A673 (cell line): ENCODE measurements at regions not wholly inside any gene's neighbourhood (a gene's known extent, or its start where the extent isn't known, plus 50 kb on each side); places are given as distances from the start of the nearest gene placed in this dataset.

Source experiments
- BruUV-seq: library from RNA; stranded (reverse); fragments of 400-500 nt; replicated peaks from 2 replicates; lab custom pipeline; 2021; lab: Mats Ljungman, UMichigan
- CTCF ChIA-PET: fragments of 300-600 bp; sonication (Branson Sonifier 250); formaldehyde crosslinking; loops from one replicate; lab custom pipeline; 2022; ENCODE audit warnings: antibody characterized with exemption; lab: Charles Lee
- POLR2A ChIA-PET: fragments of 300-600 bp; sonication (Branson Sonifier 250); formaldehyde crosslinking; loops from one replicate; lab custom pipeline; 2022; ENCODE audit warnings: antibody characterized with exemption; ENCODE audit not compliant: low non-redundant PET; lab: Charles Lee
- DNase-seq: peaks from one replicate; pipeline ENCODE4 v3.0.0-alpha.2; 2015; ENCODE audit warnings: low spot score
- H3K27ac ChIP-seq: fragments of 200-600 bp; sonication (generic); 2 replicates; pipeline ENCODE4 v1.5.1; 2016; ENCODE audit warnings: mixed run types, low read depth, mild to moderate bottlenecking, mixed read lengths, antibody characterized with exemption, low read length; ENCODE audit not compliant: poor library complexity, severe bottlenecking
- H3K27me3 ChIP-seq: fragments of 200-600 bp; sonication (generic); replicated peaks from 2 replicates; pipeline ENCODE4 v1.6.1; 2017; ENCODE audit warnings: mixed run types, low read depth, mild to moderate bottlenecking, mixed read lengths, antibody characterized with exemption, low read length; ENCODE audit not compliant: insufficient read depth, poor library complexity
- H3K36me3 ChIP-seq: fragments of 200-600 bp; sonication (generic); 2 replicates; pipeline ENCODE4 v1.6.1; 2016; ENCODE audit warnings: mixed run types, mild to moderate bottlenecking, mixed read lengths, antibody characterized with exemption, low read length; ENCODE audit not compliant: insufficient read depth, poor library complexity, severe bottlenecking
- H3K4me1 ChIP-seq: fragments of 200-600 bp; sonication (generic); 2 replicates; pipeline ENCODE4 v1.6.1; 2017; ENCODE audit warnings: mixed run types, mild to moderate bottlenecking, mixed read lengths, antibody characterized with exemption, low read length; ENCODE audit not compliant: insufficient read depth, poor library complexity, severe bottlenecking
- H3K4me3 ChIP-seq: fragments of 200-600 bp; sonication (generic); 2 replicates; pipeline ENCODE4 v1.5.1; 2016; ENCODE audit warnings: low read depth, mixed run types, mild to moderate bottlenecking, mixed read lengths, low read length; ENCODE audit not compliant: poor library complexity, severe bottlenecking
- H3K9me3 ChIP-seq: fragments of 200-600 bp; sonication (generic); 2 replicates; pipeline ENCODE4 v1.6.1; 2016; ENCODE audit warnings: mixed run types, low read depth, mild to moderate bottlenecking, mixed read lengths, antibody characterized with exemption, low read length; ENCODE audit not compliant: poor library complexity, severe bottlenecking
- EZH2 ChIP-seq: fragments of 200-600 bp; sonication (generic); IDR thresholded peaks from 2 replicates; pipeline ENCODE4 v1.6.1; 2017; ENCODE audit warnings: borderline replicate concordance, low read depth, mild to moderate bottlenecking, mixed read lengths, antibody characterized with exemption, low read length; ENCODE audit not compliant: poor library complexity, severe bottlenecking
- intact Hi-C: fragments of 100-400 bp; cut with micrococcal nuclease; formaldehyde crosslinking; loops from one replicate; pipeline ENCODE4 v1.10.0; 2022; ENCODE audit not compliant: unreplicated experiment
- TF ChIP-seq, protein P1 (sequence below): fragments of 300-800, 200-600 bp; sonication (generic); conservative IDR thresholded peaks from 2 replicates; pipeline ENCODE4 v1.5.1; 2017; ENCODE audit warnings: low read depth, mild to moderate bottlenecking, antibody characterized with exemption, low read length, moderate library complexity, mixed read lengths

DNA sequence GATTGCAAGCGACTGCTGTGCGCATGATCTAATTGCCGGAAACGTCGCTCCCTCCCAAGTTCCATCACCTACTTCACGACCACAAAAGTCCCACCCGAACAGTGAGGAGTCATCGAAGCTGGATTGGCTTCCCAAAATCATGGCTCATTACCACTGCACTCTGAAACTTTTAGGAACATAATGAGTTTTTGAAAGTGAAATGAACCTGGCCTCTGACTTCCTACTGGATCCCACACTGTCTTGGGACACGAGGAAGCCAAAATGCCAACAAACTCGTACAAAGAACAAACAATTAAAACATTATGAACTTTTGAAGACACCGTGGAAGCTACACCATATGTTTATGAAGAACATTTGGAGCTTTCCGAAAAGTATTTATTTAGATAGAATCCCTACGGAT lies 334.8 kb upstream of the TMPO start:
- H3K4me3 ChIP-seq = no peak overlapping the region
- no peak overlapping the region for H3K27ac ChIP-seq
- intact Hi-C loops = no loop called here
- no peaks in the 10 kb centered on the region for H3K36me3 ChIP-seq
- no peaks in the 10 kb centered on the region for H3K9me3 ChIP-seq
- ChIA-PET POLR2A (no interaction called here), CTCF (no interaction called here)
- DNase-seq = no peak
- H3K27me3 ChIP-seq = no peaks in the 10 kb centered on the region
- TF ChIP-seq, protein P1, sequence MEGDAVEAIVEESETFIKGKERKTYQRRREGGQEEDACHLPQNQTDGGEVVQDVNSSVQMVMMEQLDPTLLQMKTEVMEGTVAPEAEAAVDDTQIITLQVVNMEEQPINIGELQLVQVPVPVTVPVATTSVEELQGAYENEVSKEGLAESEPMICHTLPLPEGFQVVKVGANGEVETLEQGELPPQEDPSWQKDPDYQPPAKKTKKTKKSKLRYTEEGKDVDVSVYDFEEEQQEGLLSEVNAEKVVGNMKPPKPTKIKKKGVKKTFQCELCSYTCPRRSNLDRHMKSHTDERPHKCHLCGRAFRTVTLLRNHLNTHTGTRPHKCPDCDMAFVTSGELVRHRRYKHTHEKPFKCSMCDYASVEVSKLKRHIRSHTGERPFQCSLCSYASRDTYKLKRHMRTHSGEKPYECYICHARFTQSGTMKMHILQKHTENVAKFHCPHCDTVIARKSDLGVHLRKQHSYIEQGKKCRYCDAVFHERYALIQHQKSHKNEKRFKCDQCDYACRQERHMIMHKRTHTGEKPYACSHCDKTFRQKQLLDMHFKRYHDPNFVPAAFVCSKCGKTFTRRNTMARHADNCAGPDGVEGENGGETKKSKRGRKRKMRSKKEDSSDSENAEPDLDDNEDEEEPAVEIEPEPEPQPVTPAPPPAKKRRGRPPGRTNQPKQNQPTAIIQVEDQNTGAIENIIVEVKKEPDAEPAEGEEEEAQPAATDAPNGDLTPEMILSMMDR = no peak
- no TSS peak for BruUV-seq
- H3K4me1 ChIP-seq = peaks cover 10% of the 10 kb centered on the region

DNA sequence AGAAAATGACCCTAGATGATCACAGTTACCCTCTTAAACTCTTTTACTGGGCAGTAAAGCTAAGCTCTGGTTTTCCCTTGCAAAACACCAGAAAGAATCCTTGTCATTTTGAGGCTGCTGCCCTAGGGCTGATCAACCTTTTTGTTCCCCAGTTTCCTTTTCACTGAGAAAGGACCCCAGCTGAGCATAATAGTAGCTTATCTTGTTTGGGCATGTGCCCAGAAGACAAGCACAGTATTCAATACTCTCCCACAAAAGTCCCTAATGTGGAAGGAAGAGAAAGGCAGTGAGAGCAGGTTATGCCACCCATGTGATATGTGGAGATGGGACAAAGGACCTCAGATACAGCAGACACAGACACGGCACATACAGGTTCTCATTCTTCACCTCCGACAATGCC lies 332.6 kb upstream of the TMPO start:
- peaks cover 10% of the 10 kb centered on the region for H3K4me1 ChIP-seq
- no peak overlapping the region for H3K4me3 ChIP-seq
- intact Hi-C loops = no loop called here
- no peaks in the 10 kb centered on the region for H3K36me3 ChIP-seq
- no peaks in the 10 kb centered on the region for H3K27me3 ChIP-seq
- no TSS peak for BruUV-seq
- H3K9me3 ChIP-seq = no peaks in the 10 kb centered on the region
- ChIA-PET POLR2A (interaction anchor here (0.6 kb wide), 1 partner anchor 1129 kb away, joined by 3 read pairs; no protein-coding TSS in a partner anchor), CTCF (no interaction called here)
- H3K27ac ChIP-seq = no peak overlapping the region
- TF ChIP-seq EZH2 = no peak
- TF ChIP-seq, protein P1 = no peak
- DNase-seq = peak; percentile 78

DNA sequence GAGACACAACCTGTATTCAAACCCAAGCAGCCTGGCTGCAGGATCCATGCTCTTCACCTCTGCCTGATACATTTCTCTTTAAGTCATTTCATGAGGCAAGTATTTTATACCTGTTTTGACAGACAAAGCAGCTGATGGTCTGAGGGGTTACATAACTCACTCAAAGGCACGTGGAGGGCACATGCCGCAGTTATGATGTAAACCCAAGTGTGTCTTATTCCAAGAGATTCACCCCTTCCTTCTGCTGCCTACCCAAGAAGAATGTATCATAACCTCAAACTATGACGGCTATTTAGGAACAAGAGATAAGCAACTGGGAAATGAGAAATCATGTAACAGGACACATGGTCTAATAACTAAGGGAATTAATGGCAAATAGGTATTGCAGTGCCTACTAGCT lies 329.8 kb upstream of the TMPO start:
- no peak for DNase-seq
- no peaks in the 10 kb centered on the region for H3K27me3 ChIP-seq
- ChIA-PET CTCF (no interaction called here), POLR2A (no interaction called here)
- H3K4me3 ChIP-seq = no peak overlapping the region
- TF ChIP-seq, protein P1 = no peak
- no TSS peak for BruUV-seq
- peaks cover 22% of the 10 kb centered on the region for H3K4me1 ChIP-seq
- intact Hi-C loops = no loop called here
- H3K9me3 ChIP-seq = no peaks in the 10 kb centered on the region
- no peaks in the 10 kb centered on the region for H3K36me3 ChIP-seq
- no peak overlapping the region for H3K27ac ChIP-seq
